Esophagus squamous epithelium (tissue), 5 donors: ENCODE measurements at regions not wholly inside any gene's neighbourhood (a gene's known extent, or its start where the extent isn't known, plus 50 kb on each side); places are given as distances from the start of the nearest gene placed in this dataset.

Source experiments
- DNase-seq: peaks from one replicate; lab custom pipeline; 2025; lab: John Stamatoyannopoulos, UW
- H3K27ac ChIP-seq, 4 donors: fragments of 200-600 bp; sonication (generic); one replicate each; pipeline ENCODE4 v1.5.1; 2016 to 2019; ENCODE audit warnings: mild to moderate bottlenecking in 1 of 4
- H3K27me3 ChIP-seq, 4 donors: fragments of 200-600 bp; sonication (generic); 1 replicate in 3 of 4; 2 replicates in 1 of 4; pipeline versions ENCODE4 v1.5.1 to v1.6.0; 2017 to 2021; ENCODE audit warnings: antibody characterized with exemption in 1 of 4
- H3K36me3 ChIP-seq, 3 donors: fragments of 200-600 bp; sonication (generic); one replicate each; pipeline ENCODE4 v1.5.1; 2016 to 2019
- H3K4me1 ChIP-seq, 3 donors: fragments of 200-600 bp; sonication (generic); one replicate each; pipeline ENCODE4 v1.5.1; 2017 to 2019
- H3K4me3 ChIP-seq, 4 donors: fragments of 200-600 bp; sonication (generic); 1 replicate in 3 of 4; 2 replicates in 1 of 4; pipeline ENCODE4 v1.5.1; 2016 to 2019; ENCODE audit warnings: mild to moderate bottlenecking in 2 of 4, moderate library complexity in 1 of 4
- H3K9me3 ChIP-seq, 3 donors: fragments of 200-600 bp; sonication (generic); one replicate each; pipeline ENCODE4 v1.5.1; 2016 to 2019
- CTCF ChIP-seq, 6 experiments: fragments of 450-650 bp in 4 of 6; fragments of 200-600 bp in 2 of 6; sonication (generic) in 2 of 6; IDR thresholded peaks; one replicate each; pipeline ENCODE4 v1.5.1; 2016 to 2019; ENCODE audit warnings: antibody characterized with exemption in 6 of 6, mild to moderate bottlenecking in 4 of 6, moderate library complexity in 4 of 6
- POLR2A ChIP-seq, 4 donors: fragments of 450-650 bp; IDR thresholded peaks; one replicate each; pipeline ENCODE4 v1.6.1; 2017; ENCODE audit warnings: antibody characterized with exemption in 4 of 4, mild to moderate bottlenecking in 4 of 4, moderate library complexity in 3 of 4
- WGBS, 2 donors: methylation state at CpG; one replicate each; pipeline ENCODE4 v1.1.5; 2018; 5-methylcytosine and 5-hydroxymethylcytosine counted together
- intact Hi-C: fragments of 100-400 bp; cut with DNase I; formaldehyde crosslinking; loops from one replicate; pipeline ENCODE4 v1.15.0; 2022
- donor health status: DM: yes; HTN: yes; CAD: no.

- no peaks in the 10 kb centered on the region for H3K36me3 ChIP-seq
- TF ChIP-seq POLR2A (IDR thresholded peaks at IDR 0.05) (no peak), CTCF (IDR thresholded peaks at IDR 0.05) (no peak)
- intact Hi-C loops: no loop called here
- H3K27me3 ChIP-seq: peaks cover 0 to 4% (median 0%) of the 10 kb centered on the region in 4 donors
- H3K4me3 ChIP-seq: no peak overlapping the region
- DNase-seq: no peak
- WGBS, 2 donors: 52% methylated on average over 3 of the region's 3 CpGs; no CpG with 5 or more reads in 1 of the 2 donors
- H3K9me3 ChIP-seq: peaks cover 0 to 4% (median 0%) of the 10 kb centered on the region in 3 donors
- peaks cover 0 to 11% (median 0%) of the 10 kb centered on the region in 3 donors for H3K4me1 ChIP-seq
- H3K27ac ChIP-seq: no peak overlapping the region
These were observed 62.9 kb upstream of the CMKLR1 start for GRCh38 chr12:108401964-108402363.

GRCh38 chr12:108400900-108401480 is 61.9 kb upstream of the CMKLR1 start:
- WGBS, 2 donors: 43 to 73% methylated on average over 3 of the region's 3 CpGs
- peaks cover 0 to 4% (median 0%) of the 10 kb centered on the region in 3 donors for H3K9me3 ChIP-seq
- H3K4me1 ChIP-seq: peaks cover 0 to 11% (median 0%) of the 10 kb centered on the region in 3 donors
- no peak overlapping the region for H3K4me3 ChIP-seq
- H3K27me3 ChIP-seq: peaks cover 0 to 4% (median 0%) of the 10 kb centered on the region in 4 donors
- intact Hi-C loops: no loop called here
- no peak overlapping the region for H3K27ac ChIP-seq
- H3K36me3 ChIP-seq: no peaks in the 10 kb centered on the region
- TF ChIP-seq POLR2A (IDR thresholded peaks at IDR 0.05) (no peak), CTCF (IDR thresholded peaks at IDR 0.05) (no peak)
- DNase-seq: no peak

GRCh38 chr12:108400481-108400880 is 61.4 kb upstream of the CMKLR1 start:
- 73 to 78% methylated on average over 2 of the region's 2 CpGs for WGBS, 2 donors
- H3K9me3 ChIP-seq: peaks cover 0 to 2% (median 0%) of the 10 kb centered on the region in 3 donors
- peaks cover 0 to 11% (median 0%) of the 10 kb centered on the region in 3 donors for H3K4me1 ChIP-seq
- DNase-seq: no peak
- H3K27me3 ChIP-seq: peaks cover 0 to 4% (median 0%) of the 10 kb centered on the region in 4 donors
- no peak overlapping the region for H3K4me3 ChIP-seq
- intact Hi-C loops: no loop called here
- H3K36me3 ChIP-seq: no peaks in the 10 kb centered on the region
- TF ChIP-seq CTCF (IDR thresholded peaks at IDR 0.05): no peak
- no peak for TF ChIP-seq POLR2A (IDR thresholded peaks at IDR 0.05)
- no peak overlapping the region for H3K27ac ChIP-seq

- 29 to 65% methylated on average over 1 to 3 of the region's 3 CpGs for WGBS, 2 donors
- no peak for DNase-seq
- peaks cover 0 to 11% (median 0%) of the 10 kb centered on the region in 3 donors for H3K4me1 ChIP-seq
- peaks cover 0 to 4% (median 0%) of the 10 kb centered on the region in 4 donors for H3K27me3 ChIP-seq
- H3K9me3 ChIP-seq: no peaks in the 10 kb centered on the region
- intact Hi-C loops: no loop called here
- H3K36me3 ChIP-seq: no peaks in the 10 kb centered on the region
- TF ChIP-seq POLR2A (IDR thresholded peaks at IDR 0.05) (no peak), CTCF (IDR thresholded peaks at IDR 0.05) (no peak)
- H3K27ac ChIP-seq: no peak overlapping the region
- H3K4me3 ChIP-seq: no peak overlapping the region
These were observed 60.9 kb upstream of the CMKLR1 start for GRCh38 chr12:108400056-108400455.

GRCh38 chr12:108399514-108399913 is 60.4 kb upstream of the CMKLR1 start:
- Histone ChIP-seq H3K36me3 (no peaks in the 10 kb centered on the region), H3K9me3 (no peaks in the 10 kb centered on the region), H3K4me1 (peaks cover 0 to 17% (median 0%) of the 10 kb centered on the region in 3 donors), H3K4me3 (no peak overlapping the region), H3K27me3 (peaks cover 0 to 4% (median 0%) of the 10 kb centered on the region in 4 donors), H3K27ac (no peak overlapping the region)
- intact Hi-C loops: no loop called here
- DNase-seq: no peak
- 27 to 29% methylated on average over 3 to 5 of the region's 5 CpGs for WGBS, 2 donors
- TF ChIP-seq POLR2A (IDR thresholded peaks at IDR 0.05): no peak
